GM23338 (cell line): ENCODE measurements at regions not wholly inside any gene's neighbourhood (a gene's known extent, or its start where the extent isn't known, plus 50 kb on each side); places are given as distances from the start of the nearest gene placed in this dataset.

Experiments
- ATAC-seq: fragments of 200-7000 bp; cut with Tn5 transposase; 3 replicates; pipeline ENCODE4 v1.9.1; 2020
- DNase-seq: peaks from one replicate; pipeline ENCODE4 v3.0.0-alpha.2; 2015; ENCODE audit warnings: low spot score
- H2AFZ ChIP-seq: fragments of 200-600 bp; sonication (generic); 2 replicates; pipeline ENCODE4 v1.8.0; 2016; ENCODE audit warnings: antibody characterized with exemption, mild to moderate bottlenecking, moderate library complexity
- H3F3A ChIP-seq: fragments of 200-600 bp; sonication (generic); replicated peaks from 2 replicates; pipeline ENCODE4 v1.8.0; 2017; ENCODE audit warnings: antibody characterized with exemption, mixed run types, low read depth
- H3K27ac ChIP-seq: fragments of 200-600 bp; sonication (generic); 2 replicates; pipeline ENCODE4 v1.6.1; 2016; ENCODE audit warnings: low read depth
- H3K27me3 ChIP-seq: fragments of 200-600 bp; sonication (generic); 2 replicates; pipeline ENCODE4 v1.8.0; 2016; ENCODE audit warnings: mild to moderate bottlenecking, mixed run types, moderate library complexity; ENCODE audit not compliant: insufficient read depth
- H3K36me3 ChIP-seq: fragments of 200-600 bp; sonication (generic); 2 replicates; pipeline ENCODE4 v1.8.0; 2016; ENCODE audit warnings: mild to moderate bottlenecking; ENCODE audit not compliant: insufficient read depth
- H3K4me1 ChIP-seq: fragments of 200-600 bp; sonication (generic); 2 replicates; pipeline ENCODE4 v1.8.0; 2016; ENCODE audit warnings: mild to moderate bottlenecking, moderate library complexity; ENCODE audit not compliant: insufficient read depth
- H3K4me2 ChIP-seq: fragments of 200-600 bp; sonication (generic); 2 replicates; pipeline ENCODE4 v1.7.1; 2017; ENCODE audit warnings: mixed run types
- H3K4me3 ChIP-seq: fragments of 200-600 bp; sonication (generic); 2 replicates; pipeline ENCODE4 v1.6.1; 2016; ENCODE audit warnings: mixed run types
- H3K79me2 ChIP-seq: fragments of 200-600 bp; sonication (generic); replicated peaks from 2 replicates; pipeline ENCODE4 v1.8.0; 2017; ENCODE audit warnings: mild to moderate bottlenecking; ENCODE audit not compliant: insufficient read depth
- H3K9me2 ChIP-seq: fragments of 200-600 bp; sonication (generic); 2 replicates; pipeline ENCODE4 v1.8.0; 2017; ENCODE audit not compliant: insufficient read depth
- H4K20me1 ChIP-seq: fragments of 200-600 bp; sonication (generic); replicated peaks from 2 replicates; pipeline ENCODE4 v1.8.0; 2017; ENCODE audit warnings: mild to moderate bottlenecking; ENCODE audit not compliant: insufficient read depth
- H3K27ac Mint-ChIP-seq: 2 replicates; pipeline ENCODE4 v1.8.0; 2020; ENCODE audit warnings: inconsistent platforms, mild to moderate bottlenecking, moderate library complexity, mixed read lengths
- H3K27me3 Mint-ChIP-seq: 3 replicates; pipeline ENCODE4 v1.8.0; 2022; ENCODE audit warnings: low read depth, mild to moderate bottlenecking, moderate library complexity, mixed read lengths, inconsistent platforms; ENCODE audit not compliant: insufficient read depth, poor library complexity
- H3K36me3 Mint-ChIP-seq: 3 replicates; pipeline ENCODE4 v1.8.0; 2021; ENCODE audit warnings: low read depth, mild to moderate bottlenecking, inconsistent platforms, moderate library complexity, mixed read lengths
- H3K4me1 Mint-ChIP-seq: 3 replicates; pipeline ENCODE4 v1.8.0; 2020; ENCODE audit warnings: mild to moderate bottlenecking, inconsistent platforms, mixed read lengths
- H3K4me3 Mint-ChIP-seq: 3 replicates; pipeline ENCODE4 v1.8.0; 2021; ENCODE audit warnings: moderate library complexity, mild to moderate bottlenecking, inconsistent platforms, mixed read lengths
- H3K9me3 Mint-ChIP-seq: 3 replicates; pipeline ENCODE4 v1.8.0; 2020; ENCODE audit warnings: moderate library complexity, mild to moderate bottlenecking, inconsistent platforms, mixed read lengths
- EZH2phosphoT487 ChIP-seq: fragments of 200-600 bp; sonication (generic); IDR thresholded peaks from one replicate; pipeline ENCODE4 v1.8.1; 2018; ENCODE audit warnings: antibody characterized with exemption; ENCODE audit not compliant: unreplicated experiment
- NANOG ChIP-seq: IDR thresholded peaks from 2 replicates; pipeline ENCODE4 v1.6.1; 2016; ENCODE audit warnings: antibody characterized with exemption, borderline replicate concordance
- ZNF114 ChIP-seq: fragments of 250-450 bp; sonication (Bioruptor Pico); IDR thresholded peaks from 2 replicates; pipeline ENCODE4 v1.5.0; 2020; ENCODE audit warnings: mild to moderate bottlenecking, moderate library complexity
- TF ChIP-seq, protein P1 (sequence below), 2 experiments: fragments of 200-600 bp in 1 of 2; sonication (generic) in 1 of 2; conservative IDR thresholded peaks; 2 replicates each; pipeline versions ENCODE4 v1.5.1 to v1.6.1; 2016 to 2017; ENCODE audit warnings: antibody characterized with exemption in 2 of 2, low read depth in 2 of 2, mild to moderate bottlenecking in 2 of 2, moderate library complexity in 1 of 2
- TF ChIP-seq, protein P2 (sequence below): IDR thresholded peaks from 2 replicates; pipeline ENCODE4 v1.6.1; 2016; ENCODE audit warnings: antibody characterized with exemption
- TF ChIP-seq, protein P3 (sequence below): fragments of 250-450 bp; sonication (Bioruptor Pico); IDR thresholded peaks from 2 replicates; pipeline ENCODE4 v1.5.0; 2020; ENCODE audit warnings: mild to moderate bottlenecking, moderate library complexity

DNA sequence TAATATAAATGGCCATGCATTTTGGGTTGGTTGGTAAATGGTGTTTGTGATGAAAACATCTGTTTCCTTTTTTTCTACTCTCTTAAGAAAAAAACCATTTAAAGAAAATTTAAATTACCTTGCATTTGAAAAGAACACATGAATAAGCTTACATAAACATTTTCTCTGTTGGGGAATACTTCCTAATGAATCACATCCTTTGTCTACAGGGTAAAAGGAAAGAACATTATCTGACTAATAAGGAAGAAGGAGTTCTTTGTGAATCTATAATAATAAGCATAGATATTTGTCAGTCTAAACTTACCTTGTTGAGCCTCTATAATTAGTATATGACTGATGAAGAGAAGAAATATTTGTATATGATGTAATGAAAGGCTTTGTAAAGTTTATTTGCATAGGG, 254.1 kb upstream of the ZNF717 start (continued):
- TF ChIP-seq, protein P1, sequence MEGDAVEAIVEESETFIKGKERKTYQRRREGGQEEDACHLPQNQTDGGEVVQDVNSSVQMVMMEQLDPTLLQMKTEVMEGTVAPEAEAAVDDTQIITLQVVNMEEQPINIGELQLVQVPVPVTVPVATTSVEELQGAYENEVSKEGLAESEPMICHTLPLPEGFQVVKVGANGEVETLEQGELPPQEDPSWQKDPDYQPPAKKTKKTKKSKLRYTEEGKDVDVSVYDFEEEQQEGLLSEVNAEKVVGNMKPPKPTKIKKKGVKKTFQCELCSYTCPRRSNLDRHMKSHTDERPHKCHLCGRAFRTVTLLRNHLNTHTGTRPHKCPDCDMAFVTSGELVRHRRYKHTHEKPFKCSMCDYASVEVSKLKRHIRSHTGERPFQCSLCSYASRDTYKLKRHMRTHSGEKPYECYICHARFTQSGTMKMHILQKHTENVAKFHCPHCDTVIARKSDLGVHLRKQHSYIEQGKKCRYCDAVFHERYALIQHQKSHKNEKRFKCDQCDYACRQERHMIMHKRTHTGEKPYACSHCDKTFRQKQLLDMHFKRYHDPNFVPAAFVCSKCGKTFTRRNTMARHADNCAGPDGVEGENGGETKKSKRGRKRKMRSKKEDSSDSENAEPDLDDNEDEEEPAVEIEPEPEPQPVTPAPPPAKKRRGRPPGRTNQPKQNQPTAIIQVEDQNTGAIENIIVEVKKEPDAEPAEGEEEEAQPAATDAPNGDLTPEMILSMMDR (conservative IDR thresholded peaks at IDR 0.05; ENCODE audit: low read depth in 2 of 2) = no peak
- TF ChIP-seq, protein P2, sequence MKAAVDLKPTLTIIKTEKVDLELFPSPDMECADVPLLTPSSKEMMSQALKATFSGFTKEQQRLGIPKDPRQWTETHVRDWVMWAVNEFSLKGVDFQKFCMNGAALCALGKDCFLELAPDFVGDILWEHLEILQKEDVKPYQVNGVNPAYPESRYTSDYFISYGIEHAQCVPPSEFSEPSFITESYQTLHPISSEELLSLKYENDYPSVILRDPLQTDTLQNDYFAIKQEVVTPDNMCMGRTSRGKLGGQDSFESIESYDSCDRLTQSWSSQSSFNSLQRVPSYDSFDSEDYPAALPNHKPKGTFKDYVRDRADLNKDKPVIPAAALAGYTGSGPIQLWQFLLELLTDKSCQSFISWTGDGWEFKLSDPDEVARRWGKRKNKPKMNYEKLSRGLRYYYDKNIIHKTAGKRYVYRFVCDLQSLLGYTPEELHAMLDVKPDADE = 0 out of 2 replicates have a peak, but pooled peaks have one; percentile 9
- peak; percentile 94 for TF ChIP-seq NANOG
- TF ChIP-seq EZH2phosphoT487 = no peak
- no peak for TF ChIP-seq ZNF114 (CRISPR knock-in tag)

- peak overlapping the region; percentile 96 for H3K27ac Mint-ChIP-seq
- H3K36me3 ChIP-seq = no peaks in the 10 kb centered on the region
These were observed 255.6 kb upstream of the ZNF717 start for GRCh38 chr3:76040946-76041345.

More at GRCh38 chr3:76040946-76041345, 255.6 kb upstream of the ZNF717 start:
- peaks cover 2% of the 10 kb centered on the region for H3K27me3 Mint-ChIP-seq
- ATAC-seq (no peak), DNase-seq (no peak)
- H3K27me3 ChIP-seq = no peaks in the 10 kb centered on the region
- no peak overlapping the region for H2AFZ ChIP-seq
- TF ChIP-seq, protein P3, sequence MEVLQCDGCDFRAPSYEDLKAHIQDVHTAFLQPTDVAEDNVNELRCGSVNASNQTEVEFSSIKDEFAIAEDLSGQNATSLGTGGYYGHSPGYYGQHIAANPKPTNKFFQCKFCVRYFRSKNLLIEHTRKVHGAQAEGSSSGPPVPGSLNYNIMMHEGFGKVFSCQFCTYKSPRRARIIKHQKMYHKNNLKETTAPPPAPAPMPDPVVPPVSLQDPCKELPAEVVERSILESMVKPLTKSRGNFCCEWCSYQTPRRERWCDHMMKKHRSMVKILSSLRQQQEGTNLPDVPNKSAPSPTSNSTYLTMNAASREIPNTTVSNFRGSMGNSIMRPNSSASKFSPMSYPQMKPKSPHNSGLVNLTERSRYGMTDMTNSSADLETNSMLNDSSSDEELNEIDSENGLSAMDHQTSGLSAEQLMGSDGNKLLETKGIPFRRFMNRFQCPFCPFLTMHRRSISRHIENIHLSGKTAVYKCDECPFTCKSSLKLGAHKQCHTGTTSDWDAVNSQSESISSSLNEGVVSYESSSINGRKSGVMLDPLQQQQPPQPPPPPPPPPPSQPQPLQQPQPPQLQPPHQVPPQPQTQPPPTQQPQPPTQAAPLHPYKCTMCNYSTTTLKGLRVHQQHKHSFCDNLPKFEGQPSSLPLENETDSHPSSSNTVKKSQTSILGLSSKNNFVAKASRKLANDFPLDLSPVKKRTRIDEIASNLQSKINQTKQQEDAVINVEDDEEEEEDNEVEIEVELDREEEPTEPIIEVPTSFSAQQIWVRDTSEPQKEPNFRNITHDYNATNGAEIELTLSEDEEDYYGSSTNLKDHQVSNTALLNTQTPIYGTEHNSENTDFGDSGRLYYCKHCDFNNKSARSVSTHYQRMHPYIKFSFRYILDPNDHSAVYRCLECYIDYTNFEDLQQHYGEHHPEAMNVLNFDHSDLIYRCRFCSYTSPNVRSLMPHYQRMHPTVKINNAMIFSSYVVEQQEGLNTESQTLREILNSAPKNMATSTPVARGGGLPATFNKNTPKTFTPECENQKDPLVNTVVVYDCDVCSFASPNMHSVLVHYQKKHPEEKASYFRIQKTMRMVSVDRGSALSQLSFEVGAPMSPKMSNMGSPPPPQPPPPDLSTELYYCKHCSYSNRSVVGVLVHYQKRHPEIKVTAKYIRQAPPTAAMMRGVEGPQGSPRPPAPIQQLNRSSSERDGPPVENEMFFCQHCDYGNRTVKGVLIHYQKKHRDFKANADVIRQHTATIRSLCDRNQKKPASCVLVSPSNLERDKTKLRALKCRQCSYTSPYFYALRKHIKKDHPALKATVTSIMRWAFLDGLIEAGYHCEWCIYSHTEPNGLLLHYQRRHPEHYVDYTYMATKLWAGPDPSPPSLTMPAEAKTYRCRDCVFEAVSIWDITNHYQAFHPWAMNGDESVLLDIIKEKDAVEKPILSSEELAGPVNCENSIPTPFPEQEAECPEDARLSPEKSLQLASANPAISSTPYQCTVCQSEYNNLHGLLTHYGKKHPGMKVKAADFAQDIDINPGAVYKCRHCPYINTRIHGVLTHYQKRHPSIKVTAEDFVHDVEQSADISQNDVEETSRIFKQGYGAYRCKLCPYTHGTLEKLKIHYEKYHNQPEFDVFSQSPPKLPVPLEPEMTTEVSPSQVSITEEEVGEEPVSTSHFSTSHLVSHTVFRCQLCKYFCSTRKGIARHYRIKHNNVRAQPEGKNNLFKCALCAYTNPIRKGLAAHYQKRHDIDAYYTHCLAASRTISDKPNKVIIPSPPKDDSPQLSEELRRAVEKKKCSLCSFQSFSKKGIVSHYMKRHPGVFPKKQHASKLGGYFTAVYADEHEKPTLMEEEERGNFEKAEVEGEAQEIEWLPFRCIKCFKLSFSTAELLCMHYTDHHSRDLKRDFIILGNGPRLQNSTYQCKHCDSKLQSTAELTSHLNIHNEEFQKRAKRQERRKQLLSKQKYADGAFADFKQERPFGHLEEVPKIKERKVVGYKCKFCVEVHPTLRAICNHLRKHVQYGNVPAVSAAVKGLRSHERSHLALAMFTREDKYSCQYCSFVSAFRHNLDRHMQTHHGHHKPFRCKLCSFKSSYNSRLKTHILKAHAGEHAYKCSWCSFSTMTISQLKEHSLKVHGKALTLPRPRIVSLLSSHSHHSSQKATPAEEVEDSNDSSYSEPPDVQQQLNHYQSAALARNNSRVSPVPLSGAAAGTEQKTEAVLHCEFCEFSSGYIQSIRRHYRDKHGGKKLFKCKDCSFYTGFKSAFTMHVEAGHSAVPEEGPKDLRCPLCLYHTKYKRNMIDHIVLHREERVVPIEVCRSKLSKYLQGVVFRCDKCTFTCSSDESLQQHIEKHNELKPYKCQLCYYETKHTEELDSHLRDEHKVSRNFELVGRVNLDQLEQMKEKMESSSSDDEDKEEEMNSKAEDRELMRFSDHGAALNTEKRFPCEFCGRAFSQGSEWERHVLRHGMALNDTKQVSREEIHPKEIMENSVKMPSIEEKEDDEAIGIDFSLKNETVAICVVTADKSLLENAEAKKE = no peak
- no peak for TF ChIP-seq EZH2phosphoT487
- no peak for TF ChIP-seq ZNF114 (CRISPR knock-in tag)
- H3K4me3 ChIP-seq = no peak overlapping the region
- peaks cover 7% of the 10 kb centered on the region; the same call in 2 of the 3 replicates for H3K36me3 Mint-ChIP-seq
- H3K27ac ChIP-seq = peak overlapping the region; percentile 98; the same call in 1 of the 2 replicates
- H3K4me1 Mint-ChIP-seq = peaks cover 47% of the 10 kb centered on the region
- no peaks in the 10 kb centered on the region; the same call in 2 of the 3 replicates for H3K9me3 Mint-ChIP-seq
- no peaks in the 10 kb centered on the region for H3F3A ChIP-seq
- 0 out of 2 replicates have a peak, but pooled peaks cover 3% of the 10 kb centered on the region for H3K9me2 ChIP-seq
- no peaks in the 10 kb centered on the region for H3K79me2 ChIP-seq
- H3K4me3 Mint-ChIP-seq = no peak overlapping the region
- H3K4me1 ChIP-seq = peaks cover 48% of the 10 kb centered on the region
- H3K4me2 ChIP-seq = no peak overlapping the region
- H4K20me1 ChIP-seq = no peaks in the 10 kb centered on the region
